ENCODE measurements at regions not wholly inside any gene's neighbourhood (a gene's known extent, or its start where the extent isn't known, plus 50 kb on each side); places are given as distances from the start of the nearest gene placed in this dataset.

DNA sequence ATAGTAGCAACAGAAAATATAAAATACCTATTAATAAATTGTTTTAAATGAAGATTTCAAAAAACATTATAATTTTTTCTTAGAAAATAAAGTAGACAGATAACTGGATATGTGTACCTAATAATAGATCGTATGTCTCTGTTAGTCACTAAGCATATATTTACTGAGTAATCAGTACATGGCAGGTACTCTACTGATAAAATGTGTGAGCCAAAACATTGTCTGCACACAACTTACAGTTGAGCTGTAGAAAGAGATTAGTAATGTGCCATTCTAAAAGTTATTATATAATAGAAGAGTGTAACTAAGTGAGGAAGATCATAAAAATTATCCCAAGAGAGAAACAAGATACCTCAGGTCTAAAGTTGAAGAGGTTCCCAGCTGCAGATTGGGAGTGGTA is 929.9 kb upstream of the EPHA7 start:
- Histone ChIP-seq H3K27ac (ENCODE audit: low read depth, low read length) (no peak overlapping the region), H3K27me3 (ENCODE audit: control insufficient read depth, insufficient read depth, low read length) (no peaks in the 10 kb centered on the region), H3K36me3 (ENCODE audit: control insufficient read depth, insufficient read depth, low read length) (no peaks in the 10 kb centered on the region), H3K9ac (ENCODE audit: low read depth, low read length) (no peak overlapping the region), H3K4me3 (ENCODE audit: low read depth, low read length) (no peak overlapping the region), H3K4me1 (ENCODE audit: control insufficient read depth, insufficient read depth, low read length) (peaks cover 5% of the 10 kb centered on the region), H3K9me3 (ENCODE audit: control insufficient read depth, insufficient read depth, low read length) (no peaks in the 10 kb centered on the region)

DNA sequence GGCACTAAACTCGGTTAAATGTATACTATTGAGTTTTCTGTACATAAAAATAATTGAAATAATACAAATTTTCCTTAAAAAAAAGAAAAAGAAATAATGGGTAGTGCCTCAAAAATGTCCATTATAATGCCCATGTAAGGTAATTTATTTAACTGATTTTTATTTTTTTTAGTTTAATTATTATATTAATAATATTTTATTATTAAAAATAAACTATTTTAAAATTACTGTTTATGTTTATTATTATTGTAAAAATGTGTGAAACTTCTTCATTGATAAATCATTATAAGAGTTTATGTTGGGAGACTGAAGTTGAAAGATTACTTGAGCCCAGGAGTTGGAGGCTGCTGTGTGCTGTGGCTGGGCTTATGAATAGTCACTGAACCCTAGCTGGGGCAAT is 925.5 kb upstream of the EPHA7 start:
- no peak overlapping the region for H3K27ac ChIP-seq (ENCODE audit: low read depth, low read length)
- no peaks in the 10 kb centered on the region for H3K36me3 ChIP-seq (ENCODE audit: control insufficient read depth, insufficient read depth, low read length)
- no peaks in the 10 kb centered on the region for H3K9me3 ChIP-seq (ENCODE audit: control insufficient read depth, insufficient read depth, low read length)
- no peak overlapping the region for H3K9ac ChIP-seq (ENCODE audit: low read depth, low read length)
- H3K4me1 ChIP-seq (ENCODE audit: control insufficient read depth, insufficient read depth, low read length), result peaks cover 3% of the 10 kb centered on the region; the same call in 1 of the 2 replicates
- H3K27me3 ChIP-seq (ENCODE audit: control insufficient read depth, insufficient read depth, low read length), result no peaks in the 10 kb centered on the region
- no peak overlapping the region for H3K4me3 ChIP-seq (ENCODE audit: low read depth, low read length)

DNA sequence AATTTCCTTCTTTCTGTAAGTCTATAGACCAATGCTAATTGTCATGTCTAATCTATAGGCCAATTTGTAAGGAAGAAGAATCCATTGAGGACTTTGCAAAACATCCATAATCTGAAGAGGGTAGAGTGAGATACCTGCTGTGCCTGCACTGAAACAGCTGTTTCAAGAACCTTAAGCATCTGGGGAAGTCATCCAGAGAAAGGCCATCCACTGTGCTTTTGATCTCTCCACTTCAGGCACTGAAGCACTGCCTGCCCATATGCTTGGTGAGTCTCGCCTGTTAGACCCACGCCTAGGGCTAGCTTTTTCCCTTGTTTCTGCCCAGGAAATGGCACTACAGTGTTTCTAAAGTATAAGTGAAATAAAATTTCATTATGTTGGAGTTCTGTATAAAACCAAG is 921.8 kb upstream of the EPHA7 start:
- Histone ChIP-seq H3K9ac (ENCODE audit: low read depth, low read length) (no peak overlapping the region), H3K4me1 (ENCODE audit: control insufficient read depth, insufficient read depth, low read length) (peaks cover 3% of the 10 kb centered on the region; the same call in 1 of the 2 replicates), H3K4me3 (ENCODE audit: low read depth, low read length) (no peak overlapping the region), H3K27ac (ENCODE audit: low read depth, low read length) (no peak overlapping the region), H3K27me3 (ENCODE audit: control insufficient read depth, insufficient read depth, low read length) (no peaks in the 10 kb centered on the region), H3K36me3 (ENCODE audit: control insufficient read depth, insufficient read depth, low read length) (no peaks in the 10 kb centered on the region), H3K9me3 (ENCODE audit: control insufficient read depth, insufficient read depth, low read length) (no peaks in the 10 kb centered on the region)

DNA sequence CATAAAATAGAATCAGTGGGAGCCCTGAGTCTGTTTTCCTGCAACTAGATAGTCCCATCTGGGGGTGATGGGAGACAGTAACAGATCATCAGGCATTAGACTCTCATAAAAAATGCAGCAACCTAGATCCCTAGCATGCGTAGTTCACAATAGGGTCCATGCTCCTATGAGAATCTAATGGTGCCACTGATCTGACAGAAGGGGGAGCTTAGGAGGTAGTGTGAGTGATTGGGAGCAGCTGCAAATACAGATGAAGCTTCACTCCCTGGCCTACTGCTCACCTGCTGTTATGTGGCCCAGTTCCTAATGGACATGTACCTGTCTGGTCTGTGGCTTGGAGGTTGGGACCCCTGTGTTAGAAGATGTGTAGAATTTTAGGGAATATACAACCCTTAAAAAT is 904.5 kb upstream of the EPHA7 start:
- no peaks in the 10 kb centered on the region for H3K36me3 ChIP-seq (ENCODE audit: control insufficient read depth, insufficient read depth, low read length)
- H3K9ac ChIP-seq (ENCODE audit: low read depth, low read length), result no peak overlapping the region
- H3K27me3 ChIP-seq (ENCODE audit: control insufficient read depth, insufficient read depth, low read length), result no peaks in the 10 kb centered on the region
- H3K27ac ChIP-seq (ENCODE audit: low read depth, low read length), result no peak overlapping the region
- no peak overlapping the region for H3K4me3 ChIP-seq (ENCODE audit: low read depth, low read length)
- H3K9me3 ChIP-seq (ENCODE audit: control insufficient read depth, insufficient read depth, low read length), result no peaks in the 10 kb centered on the region
- no peaks in the 10 kb centered on the region for H3K4me1 ChIP-seq (ENCODE audit: control insufficient read depth, insufficient read depth, low read length)

DNA sequence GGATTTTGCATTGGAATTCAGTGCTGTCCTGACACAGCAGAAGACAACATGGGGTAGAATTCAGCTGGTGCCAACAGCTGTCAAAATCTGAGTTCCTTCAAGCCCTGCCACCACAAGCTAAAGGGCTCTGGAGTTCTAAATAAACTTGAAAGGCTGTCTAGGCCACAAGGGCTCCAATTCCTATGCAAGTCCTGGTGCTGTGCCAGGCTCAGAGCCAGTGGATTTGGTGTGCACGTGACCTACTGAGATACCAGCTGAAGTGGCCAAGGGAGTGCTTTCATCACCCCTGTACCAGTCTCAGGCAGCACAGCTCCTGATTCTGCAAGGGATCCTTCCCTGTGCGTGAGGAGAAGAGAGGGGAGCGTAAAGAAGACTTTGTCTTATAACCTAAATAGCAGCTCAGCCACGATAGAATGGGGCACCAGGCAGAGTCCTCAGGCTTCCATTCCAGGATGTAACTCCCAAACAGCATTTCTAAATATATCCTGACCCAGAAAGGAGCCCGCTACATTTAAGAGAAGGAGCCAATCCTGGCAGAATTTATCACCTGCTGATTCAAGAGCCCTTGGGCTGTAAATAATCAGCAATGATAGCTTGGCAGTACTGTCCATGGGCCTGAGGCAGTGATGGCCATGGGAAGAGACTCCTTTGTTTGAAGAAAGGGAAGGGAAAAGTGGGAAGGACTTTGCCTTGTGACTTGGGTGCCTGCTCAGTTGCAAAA is 881.2 kb upstream of the EPHA7 start:
- no peak overlapping the region for H3K4me3 ChIP-seq (ENCODE audit: low read depth, low read length)
- H3K27ac ChIP-seq (ENCODE audit: low read depth, low read length), result no peak overlapping the region
- no peaks in the 10 kb centered on the region for H3K36me3 ChIP-seq (ENCODE audit: control insufficient read depth, insufficient read depth, low read length)
- H3K27me3 ChIP-seq (ENCODE audit: control insufficient read depth, insufficient read depth, low read length), result no peaks in the 10 kb centered on the region
- H3K9ac ChIP-seq (ENCODE audit: low read depth, low read length), result no peak overlapping the region
- H3K9me3 ChIP-seq (ENCODE audit: control insufficient read depth, insufficient read depth, low read length), result no peaks in the 10 kb centered on the region
- H3K4me1 ChIP-seq (ENCODE audit: control insufficient read depth, insufficient read depth, low read length), result no peaks in the 10 kb centered on the region

DNA sequence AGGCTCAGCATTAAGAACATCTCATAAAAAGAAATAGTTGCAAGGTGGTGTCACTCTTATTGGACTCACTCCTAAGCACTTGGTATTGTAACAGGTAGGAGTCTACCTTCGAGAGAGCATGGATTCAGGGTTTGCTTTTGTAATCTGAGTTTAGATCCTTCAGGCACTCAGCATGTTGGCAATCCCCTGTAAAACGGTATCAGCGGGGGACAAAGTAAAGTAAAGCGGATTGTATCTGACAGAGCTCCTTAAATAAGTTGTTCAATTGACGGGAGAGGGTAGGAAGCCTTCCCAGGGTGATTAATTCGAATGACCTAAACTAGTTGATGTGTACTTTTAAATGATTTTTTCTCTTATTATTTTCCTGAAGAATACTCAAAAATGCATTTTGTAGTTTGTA is 869.8 kb upstream of the EPHA7 start:
- peaks cover 16% of the 10 kb centered on the region; the same call in 1 of the 2 replicates for H3K27me3 ChIP-seq (ENCODE audit: control insufficient read depth, insufficient read depth, low read length)
- no peaks in the 10 kb centered on the region; the same call in 1 of the 2 replicates for H3K4me1 ChIP-seq (ENCODE audit: control insufficient read depth, insufficient read depth, low read length)
- no peaks in the 10 kb centered on the region for H3K9me3 ChIP-seq (ENCODE audit: control insufficient read depth, insufficient read depth, low read length)
- H3K36me3 ChIP-seq (ENCODE audit: control insufficient read depth, insufficient read depth, low read length), result no peaks in the 10 kb centered on the region
- no peak overlapping the region for H3K9ac ChIP-seq (ENCODE audit: low read depth, low read length)
- no peak overlapping the region for H3K4me3 ChIP-seq (ENCODE audit: low read depth, low read length)
- no peak overlapping the region for H3K27ac ChIP-seq (ENCODE audit: low read depth, low read length)

DNA sequence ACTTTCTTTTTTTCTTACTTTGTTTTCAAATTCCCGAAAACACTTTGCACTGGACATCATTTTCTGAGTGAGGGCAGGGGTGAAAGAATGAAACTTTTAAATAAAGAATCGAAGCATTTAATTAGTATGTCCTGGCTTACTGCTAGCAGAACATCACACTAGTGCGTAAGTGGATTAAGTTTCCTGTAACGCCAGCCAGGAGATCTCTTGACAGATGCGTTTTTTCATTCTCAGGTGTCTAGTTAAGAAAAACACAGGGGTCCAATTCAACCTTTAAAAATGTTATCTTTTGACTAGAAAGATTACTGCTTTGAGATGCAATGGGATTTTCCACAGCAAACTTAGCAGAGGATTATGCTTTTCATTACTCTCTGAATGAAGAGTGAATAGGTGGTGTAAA is 858.8 kb upstream of the EPHA7 start:
- Histone ChIP-seq H3K27ac (ENCODE audit: low read depth, low read length) (no peak overlapping the region), H3K36me3 (ENCODE audit: control insufficient read depth, insufficient read depth, low read length) (no peaks in the 10 kb centered on the region), H3K4me3 (ENCODE audit: low read depth, low read length) (no peak overlapping the region), H3K9me3 (ENCODE audit: control insufficient read depth, insufficient read depth, low read length) (no peaks in the 10 kb centered on the region), H3K27me3 (ENCODE audit: control insufficient read depth, insufficient read depth, low read length) (no peaks in the 10 kb centered on the region), H3K9ac (ENCODE audit: low read depth, low read length) (no peak overlapping the region), H3K4me1 (ENCODE audit: control insufficient read depth, insufficient read depth, low read length) (no peaks in the 10 kb centered on the region)

DNA sequence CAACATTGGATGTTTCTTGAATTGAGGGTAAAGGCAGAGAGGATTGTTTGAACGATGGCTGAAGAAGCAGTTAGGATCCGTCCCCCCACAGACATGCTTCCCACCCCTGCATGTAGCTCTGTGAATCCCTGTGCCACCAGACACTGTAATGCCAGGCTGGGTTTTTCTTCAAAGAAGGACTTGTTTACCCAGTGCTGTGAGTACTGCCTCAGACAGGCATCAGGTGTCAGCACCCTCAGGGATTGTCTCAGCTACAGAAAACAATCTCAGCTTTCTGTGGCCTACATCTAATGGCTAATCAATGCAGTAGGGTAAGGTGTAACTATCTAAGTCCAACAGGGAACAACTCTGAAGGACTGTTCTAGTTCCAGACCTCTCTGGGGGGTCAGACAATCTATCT is 853.0 kb upstream of the EPHA7 start:
- no peaks in the 10 kb centered on the region for H3K9me3 ChIP-seq (ENCODE audit: control insufficient read depth, insufficient read depth, low read length)
- H3K36me3 ChIP-seq (ENCODE audit: control insufficient read depth, insufficient read depth, low read length), result no peaks in the 10 kb centered on the region
- H3K4me3 ChIP-seq (ENCODE audit: low read depth, low read length), result no peak overlapping the region
- H3K4me1 ChIP-seq (ENCODE audit: control insufficient read depth, insufficient read depth, low read length), result peaks cover 11% of the 10 kb centered on the region
- no peak overlapping the region for H3K27ac ChIP-seq (ENCODE audit: low read depth, low read length)
- no peaks in the 10 kb centered on the region for H3K27me3 ChIP-seq (ENCODE audit: control insufficient read depth, insufficient read depth, low read length)
- H3K9ac ChIP-seq (ENCODE audit: low read depth, low read length), result no peak overlapping the region

DNA sequence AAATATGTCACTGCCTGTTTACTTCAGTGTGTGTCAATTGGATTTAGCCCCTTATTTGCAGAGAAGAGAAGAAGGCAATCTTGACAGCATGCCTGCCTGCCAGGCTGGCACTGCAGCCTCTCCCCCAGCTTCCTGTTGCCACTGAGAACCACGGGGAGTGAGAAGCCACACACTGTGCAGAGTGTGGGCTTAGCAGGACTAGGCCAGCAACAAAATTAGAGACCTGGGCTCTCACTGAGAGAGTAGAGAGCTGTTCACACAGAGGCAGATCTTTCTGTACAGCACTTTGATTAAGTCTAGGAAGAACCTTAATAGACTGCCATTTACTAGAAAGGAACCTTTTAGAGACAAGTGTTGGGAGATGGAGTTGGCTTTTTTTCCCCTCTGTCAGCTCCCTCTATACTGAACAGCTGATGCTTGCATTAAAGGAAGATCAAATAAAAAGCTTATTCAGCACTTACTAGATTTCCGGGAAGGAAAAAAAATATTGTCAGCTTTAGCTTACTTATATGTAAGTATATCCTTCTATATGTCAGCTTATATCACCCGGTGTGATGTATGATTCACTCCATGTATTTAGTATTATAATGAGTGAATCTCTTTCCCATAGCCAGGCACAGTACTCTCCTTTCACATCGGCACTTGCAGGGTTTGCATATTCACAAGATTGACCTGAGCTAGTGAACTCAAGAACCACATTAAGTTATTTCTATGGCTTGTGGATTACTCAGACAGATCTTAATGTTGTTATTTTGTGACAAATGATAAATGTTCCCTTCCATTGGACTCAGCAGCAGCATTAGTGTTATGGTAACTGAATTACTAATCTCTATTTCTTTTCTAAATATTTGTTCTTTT is 851.0 kb upstream of the EPHA7 start:
- H3K4me1 ChIP-seq (ENCODE audit: control insufficient read depth, insufficient read depth, low read length), result peaks cover 11% of the 10 kb centered on the region
- no peaks in the 10 kb centered on the region for H3K27me3 ChIP-seq (ENCODE audit: control insufficient read depth, insufficient read depth, low read length)
- H3K4me3 ChIP-seq (ENCODE audit: low read depth, low read length), result no peak overlapping the region
- H3K9ac ChIP-seq (ENCODE audit: low read depth, low read length), result no peak overlapping the region
- H3K27ac ChIP-seq (ENCODE audit: low read depth, low read length), result no peak overlapping the region
- no peaks in the 10 kb centered on the region for H3K36me3 ChIP-seq (ENCODE audit: control insufficient read depth, insufficient read depth, low read length)
- H3K9me3 ChIP-seq (ENCODE audit: control insufficient read depth, insufficient read depth, low read length), result no peaks in the 10 kb centered on the region

DNA sequence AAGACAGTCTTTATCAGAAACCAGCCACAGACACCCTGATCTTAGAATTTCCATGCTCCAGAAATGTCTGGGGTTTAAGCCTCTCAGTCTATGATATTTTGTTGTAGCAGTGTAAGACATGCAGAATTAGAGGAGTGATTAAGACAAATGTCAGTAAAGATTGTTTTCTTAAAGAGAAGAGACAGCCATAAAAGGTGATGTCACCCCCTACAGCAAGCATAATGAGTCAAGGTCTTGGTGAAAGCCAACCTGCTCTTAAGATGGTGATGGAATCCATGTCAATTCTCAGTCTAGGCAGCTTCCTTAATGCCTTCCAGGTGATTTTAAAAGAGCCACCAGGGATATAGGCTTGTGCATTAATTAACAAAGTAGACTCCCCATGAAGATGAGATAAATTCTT is 849.9 kb upstream of the EPHA7 start:
- Histone ChIP-seq H3K27me3 (ENCODE audit: control insufficient read depth, insufficient read depth, low read length) (no peaks in the 10 kb centered on the region), H3K27ac (ENCODE audit: low read depth, low read length) (no peak overlapping the region), H3K4me1 (ENCODE audit: control insufficient read depth, insufficient read depth, low read length) (peaks cover 11% of the 10 kb centered on the region), H3K36me3 (ENCODE audit: control insufficient read depth, insufficient read depth, low read length) (no peaks in the 10 kb centered on the region), H3K9me3 (ENCODE audit: control insufficient read depth, insufficient read depth, low read length) (no peaks in the 10 kb centered on the region), H3K9ac (ENCODE audit: low read depth, low read length) (no peak overlapping the region), H3K4me3 (ENCODE audit: low read depth, low read length) (no peak overlapping the region)

DNA sequence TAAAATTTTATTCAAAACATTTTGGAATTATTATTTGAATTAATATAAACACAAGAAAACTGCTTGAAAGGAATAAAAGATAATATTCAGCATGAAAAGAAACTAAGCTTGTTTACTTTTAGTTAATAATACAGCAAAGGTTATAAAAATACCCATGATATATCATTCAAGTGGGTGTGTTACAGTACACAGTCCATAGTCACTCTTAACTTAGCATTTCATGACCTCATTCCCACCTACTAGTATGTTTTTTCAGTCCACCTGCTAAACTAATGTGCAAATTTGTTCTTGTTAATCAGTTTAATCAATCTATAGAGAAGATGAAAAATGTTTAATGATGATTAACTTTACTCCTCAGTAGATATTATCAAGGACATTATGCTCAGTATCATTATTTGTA is 841.4 kb upstream of the EPHA7 start:
- no peaks in the 10 kb centered on the region for H3K4me1 ChIP-seq (ENCODE audit: control insufficient read depth, insufficient read depth, low read length)
- no peaks in the 10 kb centered on the region for H3K9me3 ChIP-seq (ENCODE audit: control insufficient read depth, insufficient read depth, low read length)
- no peaks in the 10 kb centered on the region for H3K27me3 ChIP-seq (ENCODE audit: control insufficient read depth, insufficient read depth, low read length)
- no peak overlapping the region for H3K9ac ChIP-seq (ENCODE audit: low read depth, low read length)
- H3K27ac ChIP-seq (ENCODE audit: low read depth, low read length), result no peak overlapping the region
- no peaks in the 10 kb centered on the region for H3K36me3 ChIP-seq (ENCODE audit: control insufficient read depth, insufficient read depth, low read length)
- H3K4me3 ChIP-seq (ENCODE audit: low read depth, low read length), result no peak overlapping the region

Measured in HUES48 (cell line).